Thyroid gland (tissue), 4 donors: ENCODE measurements at regions not wholly inside any gene's neighbourhood (a gene's known extent, or its start where the extent isn't known, plus 50 kb on each side); places are given as distances from the start of the nearest gene placed in this dataset.

ENCODE experiments used
- CTCF ChIP-seq, 6 experiments: fragments of 200-600 bp in 3 of 6; fragments of 450-650 bp in 3 of 6; sonication (generic) in 3 of 6; IDR thresholded peaks; one replicate each; pipeline ENCODE4 v1.5.1; 2016 to 2019; ENCODE audit warnings: antibody characterized with exemption in 6 of 6, mild to moderate bottlenecking in 2 of 6, inconsistent platforms in 1 of 6, moderate library complexity in 1 of 6
- POLR2A ChIP-seq, 2 donors: fragments of 450-650 bp; IDR thresholded peaks; one replicate each; pipeline ENCODE4 v1.6.1; 2017; ENCODE audit warnings: antibody characterized with exemption in 2 of 2, mild to moderate bottlenecking in 2 of 2, moderate library complexity in 1 of 2

- no peak for TF ChIP-seq POLR2A (IDR thresholded peaks at IDR 0.05)
- no peak for TF ChIP-seq CTCF (IDR thresholded peaks at IDR 0.05)
Observed at GRCh38 chr1:69139007-69139406, 428.7 kb upstream of the LRRC7 start.
